Thyroid gland (tissue), 4 donors: ENCODE measurements at regions not wholly inside any gene's neighbourhood (a gene's known extent, or its start where the extent isn't known, plus 50 kb on each side); places are given as distances from the start of the nearest gene placed in this dataset.

Source experiments
- DNase-seq, 2 donors: peaks; one replicate each; pipeline ENCODE4 v3.0.0-alpha.2; 2019
- H3K27ac ChIP-seq, 3 donors: fragments of 200-600 bp; sonication (generic); 1 replicate in 2 of 3; 2 replicates in 1 of 3; pipeline ENCODE4 v1.5.1; 2016 to 2019; ENCODE audit warnings: mild to moderate bottlenecking in 1 of 3, moderate library complexity in 1 of 3
- H3K27me3 ChIP-seq: fragments of 200-600 bp; sonication (generic); one replicate; pipeline ENCODE4 v1.5.1; 2019
- H3K36me3 ChIP-seq, 2 donors: fragments of 200-600 bp; sonication (generic); one replicate each; pipeline ENCODE4 v1.5.1; 2016 to 2019
- H3K4me1 ChIP-seq, 2 donors: fragments of 200-600 bp; sonication (generic); one replicate each; pipeline ENCODE4 v1.5.1; 2017 to 2019
- H3K4me3 ChIP-seq, 3 donors: fragments of 200-600 bp; sonication (generic); replicated peaks in 1 of 3; 1 replicate in 2 of 3; 2 replicates in 1 of 3; pipeline ENCODE4 v1.5.1; 2016; ENCODE audit warnings: mild to moderate bottlenecking in 1 of 3
- H3K9me3 ChIP-seq: fragments of 200-600 bp; sonication (generic); one replicate; pipeline ENCODE4 v1.5.1; 2017
- POLR2A ChIP-seq, 2 donors: fragments of 450-650 bp; IDR thresholded peaks; one replicate each; pipeline ENCODE4 v1.6.1; 2017; ENCODE audit warnings: antibody characterized with exemption in 2 of 2, mild to moderate bottlenecking in 2 of 2, moderate library complexity in 1 of 2
- WGBS, 2 donors: methylation state at CpG; one replicate each; pipeline ENCODE4 v1.1.5; 2017; 5-methylcytosine and 5-hydroxymethylcytosine counted together
- intact Hi-C: fragments of 100-400 bp; cut with DNase I; formaldehyde crosslinking; loops from one replicate; pipeline ENCODE4 v1.15.1; 2023
- TF ChIP-seq, protein P1 (sequence below), 6 experiments: fragments of 200-600 bp in 3 of 6; fragments of 450-650 bp in 3 of 6; sonication (generic) in 3 of 6; IDR thresholded peaks; one replicate each; pipeline ENCODE4 v1.5.1; 2016 to 2019; ENCODE audit warnings: antibody characterized with exemption in 6 of 6, mild to moderate bottlenecking in 2 of 6, inconsistent platforms in 1 of 6, moderate library complexity in 1 of 6

DNA sequence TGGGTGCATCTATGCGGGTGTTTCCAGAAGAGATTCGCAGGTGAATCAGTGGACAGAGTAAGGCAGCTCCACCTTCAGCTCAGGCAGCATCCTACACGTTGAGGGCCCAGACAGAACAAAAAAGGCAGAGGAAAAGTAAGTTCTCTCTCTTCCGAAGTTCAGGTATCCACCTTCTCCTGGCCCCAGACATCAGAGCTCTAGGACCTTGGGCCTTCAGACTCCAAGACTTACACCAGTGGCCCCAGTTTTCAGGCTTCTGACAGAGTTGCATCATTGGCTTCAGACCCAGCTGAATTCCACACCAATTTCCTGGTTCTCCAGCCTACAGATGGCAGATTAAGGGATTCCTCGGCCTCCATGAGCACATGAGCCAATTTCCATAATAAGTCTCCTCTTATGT, 102.2 kb upstream of the GPR26 start:
- Histone ChIP-seq H3K27me3 (no peaks in the 10 kb centered on the region), H3K4me1 (no peaks in the 10 kb centered on the region), H3K27ac (no peak overlapping the region), H3K9me3 (no peaks in the 10 kb centered on the region), H3K4me3 (no peak overlapping the region), H3K36me3 (no peaks in the 10 kb centered on the region)
- TF ChIP-seq, protein P1, sequence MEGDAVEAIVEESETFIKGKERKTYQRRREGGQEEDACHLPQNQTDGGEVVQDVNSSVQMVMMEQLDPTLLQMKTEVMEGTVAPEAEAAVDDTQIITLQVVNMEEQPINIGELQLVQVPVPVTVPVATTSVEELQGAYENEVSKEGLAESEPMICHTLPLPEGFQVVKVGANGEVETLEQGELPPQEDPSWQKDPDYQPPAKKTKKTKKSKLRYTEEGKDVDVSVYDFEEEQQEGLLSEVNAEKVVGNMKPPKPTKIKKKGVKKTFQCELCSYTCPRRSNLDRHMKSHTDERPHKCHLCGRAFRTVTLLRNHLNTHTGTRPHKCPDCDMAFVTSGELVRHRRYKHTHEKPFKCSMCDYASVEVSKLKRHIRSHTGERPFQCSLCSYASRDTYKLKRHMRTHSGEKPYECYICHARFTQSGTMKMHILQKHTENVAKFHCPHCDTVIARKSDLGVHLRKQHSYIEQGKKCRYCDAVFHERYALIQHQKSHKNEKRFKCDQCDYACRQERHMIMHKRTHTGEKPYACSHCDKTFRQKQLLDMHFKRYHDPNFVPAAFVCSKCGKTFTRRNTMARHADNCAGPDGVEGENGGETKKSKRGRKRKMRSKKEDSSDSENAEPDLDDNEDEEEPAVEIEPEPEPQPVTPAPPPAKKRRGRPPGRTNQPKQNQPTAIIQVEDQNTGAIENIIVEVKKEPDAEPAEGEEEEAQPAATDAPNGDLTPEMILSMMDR (IDR thresholded peaks at IDR 0.05): no peak
- no peak for TF ChIP-seq POLR2A (IDR thresholded peaks at IDR 0.05)
- no peak for DNase-seq
- intact Hi-C loops: no loop called here
- WGBS, 2 donors: 71 to 76% methylated on average over 5 of the region's 5 CpGs

DNA sequence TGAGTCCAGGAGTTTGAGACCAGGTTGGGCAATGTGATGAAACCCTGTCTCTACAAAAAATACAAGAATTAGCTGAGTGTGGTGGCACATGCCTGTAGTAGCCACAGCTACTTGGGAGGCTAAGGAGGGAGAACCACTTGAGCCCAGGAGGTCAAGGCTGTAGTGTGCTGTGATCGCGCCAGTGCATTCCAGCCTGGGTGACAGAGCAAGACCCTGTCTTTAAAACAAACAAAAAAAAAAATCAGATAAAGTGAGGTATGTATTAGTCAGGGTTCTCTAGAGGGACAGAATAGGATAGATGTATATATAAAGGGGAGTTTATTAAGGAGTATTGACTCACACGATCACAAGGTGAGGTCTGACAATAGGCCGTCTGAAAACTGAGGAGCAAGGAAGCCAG, 101.5 kb upstream of the GPR26 start:
- intact Hi-C loops: no loop called here
- Histone ChIP-seq H3K9me3 (no peaks in the 10 kb centered on the region), H3K27me3 (no peaks in the 10 kb centered on the region), H3K36me3 (no peaks in the 10 kb centered on the region), H3K4me3 (no peak overlapping the region), H3K27ac (no peak overlapping the region), H3K4me1 (no peaks in the 10 kb centered on the region)
- no peak for DNase-seq
- 80 to 87% methylated on average over 4 of the region's 4 CpGs for WGBS, 2 donors
- TF ChIP-seq POLR2A (IDR thresholded peaks at IDR 0.05): no peak
- TF ChIP-seq, protein P1 (IDR thresholded peaks at IDR 0.05): no peak

- H3K27me3 ChIP-seq: no peaks in the 10 kb centered on the region
- no peaks in the 10 kb centered on the region for H3K36me3 ChIP-seq
- H3K9me3 ChIP-seq: no peaks in the 10 kb centered on the region
- TF ChIP-seq, protein P1 (IDR thresholded peaks at IDR 0.05): no peak
- no peak for TF ChIP-seq POLR2A (IDR thresholded peaks at IDR 0.05)
- H3K4me3 ChIP-seq: no peak overlapping the region
- no peak for DNase-seq
- intact Hi-C loops: no loop called here
- H3K4me1 ChIP-seq: no peaks in the 10 kb centered on the region
- 84 to 91% methylated on average over 13 to 14 of the region's 14 CpGs for WGBS, 2 donors
- H3K27ac ChIP-seq: no peak overlapping the region
These were observed 100.2 kb upstream of the GPR26 start for GRCh38 chr10:123565691-123566660.

DNA sequence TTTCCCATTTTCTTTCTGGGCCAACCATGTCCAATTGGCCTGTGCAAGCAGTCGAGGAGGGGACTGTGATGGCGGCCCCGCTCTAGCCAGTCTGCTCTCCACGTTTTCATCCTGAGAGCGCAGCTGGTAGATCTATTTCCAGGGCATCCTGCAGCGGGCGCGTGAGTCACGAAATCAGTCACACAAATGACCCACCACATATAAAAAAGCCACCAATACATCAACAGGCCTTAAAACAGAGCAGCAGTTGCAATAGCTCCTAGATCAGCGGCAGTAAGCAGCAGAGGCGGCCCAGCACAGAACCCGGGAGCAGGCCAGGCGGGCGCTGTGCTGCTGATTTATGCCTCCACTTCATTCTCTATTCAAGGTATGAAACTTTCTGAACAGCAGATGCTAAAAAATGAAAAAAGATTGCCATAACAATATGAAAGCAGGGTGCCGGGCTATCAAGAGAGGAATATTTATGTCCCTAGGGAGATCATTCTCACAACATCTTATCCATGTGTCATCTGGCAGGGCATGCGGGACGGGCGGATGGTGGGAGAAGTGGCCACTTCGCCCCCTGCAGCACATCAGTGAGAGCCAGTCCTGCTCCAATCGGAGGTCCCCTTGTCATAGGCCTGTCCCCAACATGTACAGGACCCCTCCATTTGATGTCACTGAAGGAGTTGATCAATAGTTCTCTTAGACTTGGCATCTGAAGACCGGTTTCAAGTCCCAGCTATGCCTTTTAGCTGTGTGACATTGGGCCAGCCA, 98.0 kb upstream of the GPR26 start:
- no peaks in the 10 kb centered on the region for H3K36me3 ChIP-seq
- H3K4me3 ChIP-seq: no peak overlapping the region
- intact Hi-C loops: no loop called here
- WGBS, 2 donors: 88 to 89% methylated on average over 21 of the region's 21 CpGs
- no peak overlapping the region for H3K27ac ChIP-seq
- H3K4me1 ChIP-seq: no peaks in the 10 kb centered on the region
- DNase-seq: no peak
- H3K9me3 ChIP-seq: no peaks in the 10 kb centered on the region
- no peaks in the 10 kb centered on the region for H3K27me3 ChIP-seq
- TF ChIP-seq POLR2A (IDR thresholded peaks at IDR 0.05): no peak
- TF ChIP-seq, protein P1 (IDR thresholded peaks at IDR 0.05): no peak

DNA sequence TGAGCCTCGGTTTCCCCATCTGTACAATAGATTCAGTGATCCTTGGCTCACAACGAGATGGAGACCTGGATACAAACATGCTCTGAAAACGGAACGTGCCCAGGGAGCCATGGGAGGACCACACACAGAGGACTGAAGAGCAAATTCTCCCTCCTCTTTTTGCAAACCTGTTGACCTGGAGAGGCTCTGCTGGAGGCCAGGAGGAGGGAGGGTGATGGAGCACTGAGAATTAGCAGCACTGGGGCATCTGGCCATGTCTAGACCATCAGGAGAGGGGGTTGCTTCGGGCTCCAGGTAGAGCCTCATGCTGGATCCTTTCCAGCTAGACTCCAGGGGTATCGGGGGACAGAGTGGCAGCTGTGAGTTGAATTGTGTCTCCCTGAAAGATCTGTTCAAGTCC, 97.4 kb upstream of the GPR26 start:
- TF ChIP-seq, protein P1 (IDR thresholded peaks at IDR 0.05): no peak
- no peak for TF ChIP-seq POLR2A (IDR thresholded peaks at IDR 0.05)
- H3K4me3 ChIP-seq: no peak overlapping the region
- H3K9me3 ChIP-seq: no peaks in the 10 kb centered on the region
- H3K36me3 ChIP-seq: no peaks in the 10 kb centered on the region
- WGBS, 2 donors: 81 to 85% methylated on average over 6 of the region's 6 CpGs
- H3K27ac ChIP-seq: no peak overlapping the region
- intact Hi-C loops: no loop called here
- no peaks in the 10 kb centered on the region for H3K4me1 ChIP-seq
- no peaks in the 10 kb centered on the region for H3K27me3 ChIP-seq
- DNase-seq: no peak
